ENCODE measurements at regions not wholly inside any gene's neighbourhood (a gene's known extent, or its start where the extent isn't known, plus 50 kb on each side); places are given as distances from the start of the nearest gene placed in this dataset.

GRCh38 chr3:163622384-163622783 is 1455.9 kb downstream of the SI start:
- TF ChIP-seq CTCF (IDR thresholded peaks at IDR 0.05; ENCODE audit: poor library complexity) (peak; percentile 44), EZH2phosphoT487 (IDR thresholded peaks at IDR 0.05; ENCODE audit: low read depth, severe bottlenecking, unreplicated experiment) (no peak), EZH2 (IDR thresholded peaks at IDR 0.05; ENCODE audit: borderline replicate concordance) (no peak)

All from hepatocyte (in vitro differentiated cells).